MV-4-11 (cell line): ENCODE measurements at regions not wholly inside any gene's neighbourhood (a gene's known extent, or its start where the extent isn't known, plus 50 kb on each side); places are given as distances from the start of the nearest gene placed in this dataset.
"Not testable (repeated sequence)": the region's sequence is repeated elsewhere in the genome, so short reads cannot be mapped to it uniquely, and the experiment has no call there.

Experiments used
- DNase-seq: peaks from one replicate; lab custom pipeline; 2025; lab: John Stamatoyannopoulos, UW

DNA sequence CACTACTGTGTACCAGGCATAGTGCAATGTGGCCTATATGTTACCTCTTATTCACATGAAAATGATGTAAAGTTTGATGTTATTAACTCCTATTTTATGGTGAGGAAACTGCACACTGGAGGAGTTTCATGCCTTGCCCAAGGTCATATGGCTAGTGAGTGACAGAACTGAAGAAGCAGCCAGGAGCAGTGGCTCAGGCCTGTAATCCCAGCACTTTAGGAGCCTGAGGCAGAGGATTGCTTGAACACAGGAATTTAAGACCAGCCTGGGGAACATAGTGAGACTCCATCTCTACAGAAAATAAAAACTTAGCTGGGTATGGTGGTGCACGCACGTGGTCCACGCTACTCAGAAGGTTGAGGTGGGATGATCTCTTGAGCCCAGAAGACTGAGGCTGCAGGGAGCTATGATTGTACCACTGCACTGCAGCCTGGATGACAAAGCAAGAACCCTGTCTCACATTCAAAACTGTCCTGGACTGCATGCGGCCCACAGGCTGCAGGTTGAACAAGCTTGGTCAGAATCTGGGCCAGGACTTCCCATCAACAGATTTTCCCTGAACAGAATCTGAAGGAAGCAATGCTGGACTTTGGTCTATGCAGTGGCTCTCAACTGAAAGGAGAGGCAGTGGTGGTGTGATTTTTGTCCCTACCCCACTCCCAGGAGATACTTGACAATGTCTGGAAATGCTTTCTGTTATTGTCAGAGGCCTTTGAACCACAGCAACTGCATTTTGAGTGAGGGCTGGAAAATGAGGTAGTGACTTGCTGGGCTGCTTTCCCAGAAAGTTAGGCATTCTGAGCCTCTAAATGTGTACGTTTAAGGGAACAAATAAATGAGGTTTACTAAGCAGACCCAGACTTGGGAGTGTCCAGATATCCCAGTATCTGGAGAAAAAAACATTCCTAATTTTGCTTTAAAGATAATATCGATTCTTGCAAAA lies 479.5 kb downstream of the TMEM114 start:
- DNase-seq: no peak

DNA sequence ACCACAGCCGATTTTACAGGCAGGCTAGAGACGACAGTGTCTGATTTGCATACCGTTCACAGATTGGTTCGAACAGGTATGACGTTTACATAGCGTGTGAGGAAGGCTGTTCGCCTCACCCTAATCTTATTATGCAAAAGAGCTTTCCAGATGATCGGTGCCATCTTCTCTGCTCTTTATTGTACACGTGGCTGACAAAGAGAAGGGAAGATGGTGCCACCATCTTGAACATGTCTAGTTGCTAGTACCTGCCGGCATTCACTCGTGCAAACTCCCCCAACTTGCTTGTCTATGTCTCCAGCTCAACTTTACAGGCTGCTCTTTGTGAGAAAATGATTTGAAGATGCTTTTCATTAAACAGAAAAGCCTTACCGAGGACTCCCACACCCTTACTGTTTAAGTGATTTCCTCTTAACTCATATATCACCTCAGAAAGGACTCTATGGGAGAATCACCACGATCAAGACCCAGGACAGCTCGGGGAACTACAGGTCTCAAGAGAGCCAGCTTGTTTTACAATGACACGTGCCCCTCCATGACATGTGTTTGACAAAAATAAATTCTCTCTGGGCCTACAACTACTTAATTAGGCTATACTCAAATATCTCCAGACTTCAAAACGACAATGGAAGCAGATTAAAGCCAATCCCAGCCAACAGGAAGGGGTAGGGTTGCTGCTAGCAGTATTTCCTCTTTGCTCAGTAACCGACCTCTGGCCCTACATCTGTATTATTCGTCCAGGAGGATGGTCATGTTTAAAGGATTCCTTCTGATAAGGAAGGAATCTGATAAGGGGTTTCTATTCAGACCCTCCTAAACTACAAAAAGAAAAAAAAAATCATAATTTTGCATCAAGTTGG lies 480.6 kb downstream of the TMEM114 start:
- no peak for DNase-seq

DNA sequence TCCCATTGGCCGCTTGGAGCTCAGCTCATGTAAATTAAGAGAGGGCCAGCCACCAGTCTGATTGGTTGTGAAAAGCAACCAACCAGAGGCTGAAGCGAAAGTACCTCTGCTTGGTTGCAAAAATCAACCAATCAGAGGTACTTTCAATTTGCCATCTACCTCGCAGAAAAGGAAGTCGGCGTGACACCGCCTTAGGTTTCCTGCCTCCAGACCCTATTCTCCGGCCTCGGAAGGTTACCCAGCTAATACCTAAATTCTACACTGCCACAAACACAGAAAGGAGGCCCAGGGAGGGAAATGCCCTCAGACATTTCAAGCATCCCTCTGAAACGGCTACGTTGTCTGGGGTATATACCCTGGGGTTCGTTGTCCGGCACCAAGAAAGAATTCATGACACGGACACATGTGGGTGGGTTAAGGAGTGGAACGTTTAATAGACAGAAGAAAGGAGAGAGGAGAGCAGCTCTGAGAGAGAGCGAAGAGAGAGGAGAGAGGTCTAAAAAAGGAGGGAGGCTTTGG lies 481.3 kb downstream of the TMEM114 start:
- DNase-seq: no peak

GRCh38 chr16:8107296-8107695 lies 483.0 kb downstream of the TMEM114 start:
- no peak for DNase-seq

GRCh38 chr16:8103649-8104289 lies 486.5 kb downstream of the TMEM114 start:
- no peak for DNase-seq

DNA sequence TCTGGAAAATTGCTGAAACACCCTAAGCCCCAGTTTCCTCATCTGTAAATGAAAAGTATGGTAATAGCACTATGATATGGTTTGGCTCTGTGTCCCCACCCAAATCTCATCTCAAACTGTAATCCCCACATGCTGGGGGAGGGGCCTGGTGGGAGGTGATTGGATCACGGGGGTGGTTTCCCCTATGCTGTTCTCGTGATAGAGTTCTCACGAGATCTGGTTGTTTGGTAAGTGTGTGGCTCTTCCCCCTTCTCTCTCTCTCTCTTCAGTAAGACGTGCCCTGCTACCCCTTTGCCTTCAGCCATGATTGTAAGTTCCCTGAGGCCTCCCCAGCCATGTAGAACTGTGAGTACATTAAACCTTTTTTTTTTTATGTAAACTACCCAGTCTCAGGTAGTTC lies 490.7 kb downstream of the TMEM114 start:
- no peak for DNase-seq

DNA sequence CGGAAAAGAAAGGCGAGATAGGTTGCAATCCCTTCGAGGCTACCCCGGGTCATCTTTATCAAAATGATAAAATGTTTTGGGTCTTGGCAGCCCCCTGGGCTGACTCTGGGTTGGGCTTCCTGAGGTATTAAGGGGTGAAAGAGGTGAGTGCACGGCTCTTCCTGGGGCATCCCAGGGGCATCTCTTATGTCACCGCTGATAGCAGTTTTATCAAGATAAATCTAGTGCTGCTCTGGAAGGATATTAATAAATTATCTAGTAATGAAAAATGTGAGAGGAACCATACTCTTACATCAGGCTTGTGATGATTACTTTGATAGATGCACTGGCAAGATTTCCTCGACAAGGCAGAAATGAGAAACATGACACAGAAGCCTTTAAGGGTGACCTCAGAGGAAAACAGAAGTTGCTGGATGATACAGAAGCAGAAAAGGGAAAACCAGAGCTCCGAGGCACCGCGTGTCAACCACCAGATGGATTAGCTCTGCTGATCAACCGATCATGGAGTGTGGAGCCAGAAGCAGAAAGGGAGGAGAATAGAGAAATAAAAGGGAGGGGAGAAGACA lies 491.3 kb downstream of the TMEM114 start:
- DNase-seq: no peak

GRCh38 chr16:8096211-8096610 lies 494.1 kb downstream of the TMEM114 start:
- DNase-seq: no peak

- DNase-seq: no peak
These were observed 495.6 kb downstream of the TMEM114 start for GRCh38 chr16:8094696-8095095.

DNA sequence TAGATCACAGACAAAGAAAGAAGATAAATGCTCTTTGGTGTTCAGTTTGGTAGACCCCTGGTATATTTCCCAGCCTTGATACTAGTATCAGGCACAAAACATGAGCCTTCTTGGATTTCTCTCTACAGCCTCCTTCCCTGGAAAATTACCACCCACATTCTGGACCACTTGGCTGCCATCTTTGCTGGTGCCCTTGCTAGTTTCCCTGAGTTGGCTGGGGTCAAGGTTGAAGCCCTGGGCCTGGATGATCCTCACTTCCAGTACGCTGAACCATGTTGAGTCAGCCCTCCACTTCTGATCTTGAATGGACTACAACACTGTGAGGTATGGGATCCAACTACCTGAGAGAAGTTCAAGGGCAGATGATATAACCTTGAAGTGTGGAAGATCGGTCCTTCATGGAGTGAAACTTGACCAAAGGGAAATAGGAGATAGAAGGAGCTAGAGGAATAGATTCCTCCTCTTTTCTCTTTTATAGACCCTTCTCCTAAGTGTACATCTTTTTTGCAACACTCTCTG lies 501.4 kb downstream of the TMEM114 start:
- no peak for DNase-seq

DNA sequence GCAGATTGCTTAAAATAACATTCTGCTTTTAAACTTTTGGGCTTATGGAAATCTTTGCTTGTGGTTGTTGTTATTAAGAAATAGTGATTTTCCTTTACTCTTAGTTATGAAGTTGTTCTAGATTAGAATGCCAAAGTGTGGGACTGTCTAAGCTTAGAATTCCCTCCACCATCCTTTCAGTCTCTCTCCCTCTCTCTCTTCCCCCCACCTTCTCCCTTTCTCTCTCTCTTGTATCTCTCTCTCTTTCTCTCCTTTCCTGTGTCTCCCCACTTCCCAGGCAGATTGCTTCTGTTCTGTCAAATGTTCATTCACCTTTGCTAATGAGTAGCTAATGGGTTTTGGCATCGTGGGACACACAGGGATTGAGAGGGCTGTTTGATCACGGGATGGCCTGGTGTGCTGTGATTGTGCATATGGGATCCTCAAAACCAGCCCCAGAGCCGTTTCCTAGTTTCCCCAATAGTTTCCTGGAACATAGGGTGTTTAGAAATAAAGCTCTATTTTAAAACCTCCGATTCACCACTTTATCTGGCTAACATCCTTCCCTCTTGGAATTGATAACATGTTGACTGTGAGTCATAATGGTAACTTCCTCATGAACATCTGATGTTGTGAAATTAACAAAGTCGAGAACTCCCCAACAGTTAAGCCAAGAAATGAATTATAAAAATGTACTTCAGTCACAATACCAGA lies 502.6 kb downstream of the TMEM114 start:
- DNase-seq: peak; percentile 33

GRCh38 chr16:8087146-8087545 lies 503.2 kb downstream of the TMEM114 start:
- DNase-seq: no peak

DNA sequence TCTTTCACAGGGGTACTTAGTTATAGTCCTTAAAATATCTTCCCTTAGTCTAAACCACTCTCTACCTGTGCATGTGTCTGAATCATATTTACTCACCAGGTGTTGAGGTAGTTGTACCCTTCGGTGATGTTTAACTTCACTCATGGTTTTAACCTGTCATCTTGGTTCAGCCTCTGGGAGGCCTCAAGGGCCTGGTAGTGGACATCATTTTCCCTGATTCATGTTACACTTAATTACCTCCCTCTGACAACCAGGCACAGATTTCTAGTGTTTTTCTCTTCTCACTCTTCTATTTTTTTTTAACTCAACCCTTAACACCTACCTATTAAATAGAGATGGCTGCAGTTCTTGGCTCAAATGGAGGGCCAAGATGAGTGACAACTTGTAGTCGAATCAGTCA lies 505.4 kb downstream of the TMEM114 start:
- no peak for DNase-seq

DNA sequence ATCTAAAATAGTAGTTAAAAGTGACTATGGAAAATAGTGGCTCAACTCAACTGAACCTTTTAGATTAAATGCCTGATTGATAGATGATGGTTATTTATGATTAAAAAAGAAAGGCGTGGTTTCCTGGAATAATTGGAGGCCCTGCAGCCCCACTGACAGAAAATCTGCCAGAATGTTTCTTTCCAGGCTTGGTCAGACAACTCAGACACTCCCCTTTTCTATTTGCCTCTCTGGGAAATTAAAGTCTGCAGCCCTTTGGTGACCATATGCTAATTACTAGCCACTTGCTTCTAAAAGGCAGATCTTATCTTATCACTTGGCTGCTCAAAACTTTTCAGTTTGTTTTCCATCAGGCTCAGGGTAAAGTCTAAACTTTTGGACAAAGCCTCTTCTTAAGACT lies 506.0 kb downstream of the TMEM114 start:
- DNase-seq: no peak

DNA sequence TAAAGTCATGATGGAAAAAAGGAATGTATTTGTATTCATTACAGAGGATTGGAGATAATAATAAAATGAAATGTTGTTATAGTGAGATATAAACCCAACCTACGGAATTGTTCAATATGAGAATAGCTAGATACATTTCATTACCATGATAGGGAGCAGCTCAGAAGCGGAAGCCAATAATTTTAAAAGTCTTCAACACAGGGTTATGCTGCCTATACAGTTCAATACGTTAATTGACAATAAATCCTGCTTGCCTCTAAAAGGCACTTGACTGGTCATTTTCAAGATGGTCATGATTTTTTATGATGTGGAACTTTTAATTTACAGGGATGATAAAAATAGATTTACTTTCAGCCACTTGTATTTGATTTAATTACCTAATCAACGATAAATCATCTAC lies 506.8 kb downstream of the TMEM114 start:
- no peak for DNase-seq

DNA sequence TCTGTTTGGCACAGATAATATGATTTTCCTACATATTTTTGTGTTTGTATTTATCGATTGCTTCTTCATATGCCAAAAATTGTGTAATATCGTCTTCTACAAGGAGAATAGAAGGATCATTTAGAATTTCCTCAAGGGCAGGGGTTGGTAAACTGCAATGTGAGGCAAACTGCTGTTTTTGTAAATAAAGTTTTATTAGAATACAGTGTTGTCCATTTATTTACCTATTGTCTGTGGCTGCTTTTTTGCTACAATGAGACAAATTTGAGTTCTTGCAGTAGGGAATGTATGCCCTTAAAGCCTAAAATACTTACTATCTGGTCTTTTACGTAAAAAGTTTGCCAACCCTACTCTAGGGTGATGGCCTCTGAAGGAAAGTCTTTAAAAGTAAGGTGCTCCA lies 509.5 kb downstream of the TMEM114 start:
- DNase-seq: no peak

DNA sequence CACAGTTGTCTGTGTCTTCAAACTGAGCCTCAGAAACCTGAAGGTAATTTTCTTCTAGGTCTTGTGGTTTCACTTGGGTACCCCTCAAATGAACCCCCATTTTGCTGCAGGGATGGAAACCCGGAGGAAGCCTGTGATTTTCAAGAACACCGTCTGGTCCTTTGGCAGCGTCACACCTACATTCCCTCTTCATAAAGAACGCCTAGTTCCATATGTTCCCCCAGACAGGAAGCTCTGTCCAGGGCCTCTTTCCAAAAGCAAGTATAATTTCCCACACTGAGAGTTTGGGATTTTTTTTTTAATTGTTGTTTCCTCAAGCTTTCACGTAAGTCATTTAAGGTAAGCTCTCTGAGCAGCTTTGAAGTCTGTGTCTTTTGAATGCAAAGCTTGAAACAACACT lies 515.0 kb downstream of the TMEM114 start:
- no peak for DNase-seq

- no peak for DNase-seq
These were observed 519.8 kb downstream of the TMEM114 start for GRCh38 chr16:8070506-8070905.

- not testable (repeated sequence) for DNase-seq
These were observed 522.1 kb downstream of the TMEM114 start for GRCh38 chr16:8068225-8068624.

- no peak for DNase-seq
These were observed 527.2 kb downstream of the TMEM114 start for GRCh38 chr16:8063159-8063558.

DNA sequence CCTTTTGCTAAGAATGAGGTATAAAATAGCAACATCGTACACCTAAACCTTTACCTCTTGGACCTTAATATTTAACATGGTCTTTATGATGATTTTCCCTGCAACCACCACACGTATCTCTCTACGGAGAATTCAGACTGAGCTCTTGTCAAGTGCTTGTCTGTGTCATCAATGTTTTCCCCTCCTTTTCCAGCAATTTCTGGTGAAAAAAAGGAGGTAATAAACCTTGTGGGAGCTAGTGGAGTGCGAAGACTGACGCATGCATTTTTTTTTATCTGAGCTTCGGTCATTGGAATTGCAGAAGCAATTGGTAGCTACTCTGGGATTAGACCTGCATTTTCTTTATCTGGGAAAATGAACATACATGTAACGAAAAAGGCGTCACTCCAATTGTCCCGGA lies 527.6 kb downstream of the TMEM114 start:
- no peak for DNase-seq
